ENCODE measurements at regions not wholly inside any gene's neighbourhood (a gene's known extent, or its start where the extent isn't known, plus 50 kb on each side); places are given as distances from the start of the nearest gene placed in this dataset.

DNA sequence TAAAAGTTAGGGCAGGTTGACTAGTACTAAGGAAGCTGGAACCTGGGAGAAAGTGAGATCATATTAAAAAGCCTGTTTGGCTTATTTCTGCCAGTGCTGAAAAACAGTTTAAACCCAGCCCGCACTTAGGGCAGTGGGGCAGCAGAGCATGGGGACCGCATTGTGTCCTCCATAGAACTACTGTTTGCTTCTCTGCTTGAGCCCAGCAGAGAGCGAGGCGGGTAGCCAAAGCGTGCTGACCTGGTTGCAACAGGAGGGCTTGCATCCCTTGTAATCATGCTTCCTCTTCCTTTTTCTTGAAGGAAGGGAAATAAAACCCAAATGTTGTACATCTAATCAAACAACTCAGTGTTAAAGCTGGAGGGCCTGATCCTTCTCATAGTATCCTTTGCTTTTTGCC is 82.5 kb upstream of the HOXC13 start:
- no peak for TF ChIP-seq EZH2 (IDR thresholded peaks at IDR 0.05; ENCODE audit: borderline replicate concordance, low read depth, low read length, severe bottlenecking)
- TF ChIP-seq POLR2A (IDR thresholded peaks at IDR 0.05; ENCODE audit: low read depth, low read length), result no peak
- TF ChIP-seq, protein P1, sequence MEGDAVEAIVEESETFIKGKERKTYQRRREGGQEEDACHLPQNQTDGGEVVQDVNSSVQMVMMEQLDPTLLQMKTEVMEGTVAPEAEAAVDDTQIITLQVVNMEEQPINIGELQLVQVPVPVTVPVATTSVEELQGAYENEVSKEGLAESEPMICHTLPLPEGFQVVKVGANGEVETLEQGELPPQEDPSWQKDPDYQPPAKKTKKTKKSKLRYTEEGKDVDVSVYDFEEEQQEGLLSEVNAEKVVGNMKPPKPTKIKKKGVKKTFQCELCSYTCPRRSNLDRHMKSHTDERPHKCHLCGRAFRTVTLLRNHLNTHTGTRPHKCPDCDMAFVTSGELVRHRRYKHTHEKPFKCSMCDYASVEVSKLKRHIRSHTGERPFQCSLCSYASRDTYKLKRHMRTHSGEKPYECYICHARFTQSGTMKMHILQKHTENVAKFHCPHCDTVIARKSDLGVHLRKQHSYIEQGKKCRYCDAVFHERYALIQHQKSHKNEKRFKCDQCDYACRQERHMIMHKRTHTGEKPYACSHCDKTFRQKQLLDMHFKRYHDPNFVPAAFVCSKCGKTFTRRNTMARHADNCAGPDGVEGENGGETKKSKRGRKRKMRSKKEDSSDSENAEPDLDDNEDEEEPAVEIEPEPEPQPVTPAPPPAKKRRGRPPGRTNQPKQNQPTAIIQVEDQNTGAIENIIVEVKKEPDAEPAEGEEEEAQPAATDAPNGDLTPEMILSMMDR (IDR thresholded peaks at IDR 0.05; ENCODE audit: extremely low read depth in 1 of 2, insufficient read depth in 1 of 2, low read depth in 1 of 2, low read length in 2 of 2), result no peak
- TF ChIP-seq, protein P2, sequence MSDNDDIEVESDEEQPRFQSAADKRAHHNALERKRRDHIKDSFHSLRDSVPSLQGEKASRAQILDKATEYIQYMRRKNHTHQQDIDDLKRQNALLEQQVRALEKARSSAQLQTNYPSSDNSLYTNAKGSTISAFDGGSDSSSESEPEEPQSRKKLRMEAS (IDR thresholded peaks at IDR 0.05; ENCODE audit: insufficient read depth, insufficient read length), result no peak
- TF ChIP-seq POLR2AphosphoS5 (IDR thresholded peaks at IDR 0.05; ENCODE audit: insufficient read depth, low read depth, low read length), result no peak
- TF ChIP-seq JUN (IDR thresholded peaks at IDR 0.05; ENCODE audit: borderline replicate concordance, insufficient read depth, insufficient read length, low read depth), result no peak
- TF ChIP-seq MYC (IDR thresholded peaks at IDR 0.05; ENCODE audit: low read depth, low read length), result no peak
